ENCODE measurements at regions not wholly inside any gene's neighbourhood (a gene's known extent, or its start where the extent isn't known, plus 50 kb on each side); places are given as distances from the start of the nearest gene placed in this dataset.
"Not testable (repeated sequence)": the region's sequence is repeated elsewhere in the genome, so short reads cannot be mapped to it uniquely, and the experiment has no call there.

- no peak overlapping the region for H3K4me3 ChIP-seq (ENCODE audit: low read length)
- DNase-seq (ENCODE audit: low read depth) = no peak
- TF ChIP-seq CTCF (conservative IDR thresholded peaks at IDR 0.05; ENCODE audit: low read length) = no peak
These were observed 284.9 kb upstream of the TBX18 start for GRCh38 chr6:85049282-85049681.

GRCh38 chr6:85047818-85048217, 283.4 kb upstream of the TBX18 start:
- TF ChIP-seq CTCF (conservative IDR thresholded peaks at IDR 0.05; ENCODE audit: low read length) = no peak
- H3K4me3 ChIP-seq (ENCODE audit: low read length) = no peak overlapping the region
- DNase-seq (ENCODE audit: low read depth) = no peak

GRCh38 chr6:85045767-85046166, 281.4 kb upstream of the TBX18 start:
- H3K4me3 ChIP-seq (ENCODE audit: low read length); DNase-seq (ENCODE audit: low read depth): not testable (repeated sequence)

GRCh38 chr6:85044361-85044760, 280.0 kb upstream of the TBX18 start:
- no peak overlapping the region for H3K4me3 ChIP-seq (ENCODE audit: low read length)
- TF ChIP-seq CTCF (conservative IDR thresholded peaks at IDR 0.05; ENCODE audit: low read length) = no peak
- DNase-seq (ENCODE audit: low read depth) = peak; percentile 37

GRCh38 chr6:85041376-85041775, 277.0 kb upstream of the TBX18 start:
- no peak overlapping the region for H3K4me3 ChIP-seq (ENCODE audit: low read length)
- TF ChIP-seq CTCF (conservative IDR thresholded peaks at IDR 0.05; ENCODE audit: low read length) = no peak
- DNase-seq (ENCODE audit: low read depth) = no peak

- no peak for TF ChIP-seq CTCF (conservative IDR thresholded peaks at IDR 0.05; ENCODE audit: low read length)
- no peak for DNase-seq (ENCODE audit: low read depth)
- H3K4me3 ChIP-seq (ENCODE audit: low read length) = no peak overlapping the region
These were observed 272.8 kb upstream of the TBX18 start for GRCh38 chr6:85037221-85037620.

GRCh38 chr6:85035766-85036165, 271.4 kb upstream of the TBX18 start:
- no peak overlapping the region for H3K4me3 ChIP-seq (ENCODE audit: low read length)
- no peak for DNase-seq (ENCODE audit: low read depth)
- TF ChIP-seq CTCF (conservative IDR thresholded peaks at IDR 0.05; ENCODE audit: low read length) = no peak

- no peak overlapping the region for H3K4me3 ChIP-seq (ENCODE audit: low read length)
- no peak for TF ChIP-seq CTCF (conservative IDR thresholded peaks at IDR 0.05; ENCODE audit: low read length)
- DNase-seq (ENCODE audit: low read depth) = no peak
These were observed 269.1 kb upstream of the TBX18 start for GRCh38 chr6:85033547-85033946.
